ENCODE measurements at regions not wholly inside any gene's neighbourhood (a gene's known extent, or its start where the extent isn't known, plus 50 kb on each side); places are given as distances from the start of the nearest gene placed in this dataset.

GRCh38 chr5:28355831-28356230 is 1317.4 kb upstream of the CDH9 start:
- no peak for DNase-seq (ENCODE audit: low read depth, low spot score)
- Histone ChIP-seq H3K27ac (ENCODE audit: low read depth, low read length) (no peak overlapping the region), H3K4me3 (ENCODE audit: low read depth, low read length) (no peak overlapping the region), H3K27me3 (ENCODE audit: control insufficient read depth, insufficient read depth, low read length) (no peaks in the 10 kb centered on the region), H3K9me3 (ENCODE audit: control insufficient read depth, insufficient read depth, low read length) (no peaks in the 10 kb centered on the region)
- ChIA-PET POLR2A (no interaction called here), CTCF (no interaction called here)
- TF ChIP-seq, protein P1, sequence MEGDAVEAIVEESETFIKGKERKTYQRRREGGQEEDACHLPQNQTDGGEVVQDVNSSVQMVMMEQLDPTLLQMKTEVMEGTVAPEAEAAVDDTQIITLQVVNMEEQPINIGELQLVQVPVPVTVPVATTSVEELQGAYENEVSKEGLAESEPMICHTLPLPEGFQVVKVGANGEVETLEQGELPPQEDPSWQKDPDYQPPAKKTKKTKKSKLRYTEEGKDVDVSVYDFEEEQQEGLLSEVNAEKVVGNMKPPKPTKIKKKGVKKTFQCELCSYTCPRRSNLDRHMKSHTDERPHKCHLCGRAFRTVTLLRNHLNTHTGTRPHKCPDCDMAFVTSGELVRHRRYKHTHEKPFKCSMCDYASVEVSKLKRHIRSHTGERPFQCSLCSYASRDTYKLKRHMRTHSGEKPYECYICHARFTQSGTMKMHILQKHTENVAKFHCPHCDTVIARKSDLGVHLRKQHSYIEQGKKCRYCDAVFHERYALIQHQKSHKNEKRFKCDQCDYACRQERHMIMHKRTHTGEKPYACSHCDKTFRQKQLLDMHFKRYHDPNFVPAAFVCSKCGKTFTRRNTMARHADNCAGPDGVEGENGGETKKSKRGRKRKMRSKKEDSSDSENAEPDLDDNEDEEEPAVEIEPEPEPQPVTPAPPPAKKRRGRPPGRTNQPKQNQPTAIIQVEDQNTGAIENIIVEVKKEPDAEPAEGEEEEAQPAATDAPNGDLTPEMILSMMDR (IDR thresholded peaks at IDR 0.05; ENCODE audit: low read depth, low read length), result no peak

DNA sequence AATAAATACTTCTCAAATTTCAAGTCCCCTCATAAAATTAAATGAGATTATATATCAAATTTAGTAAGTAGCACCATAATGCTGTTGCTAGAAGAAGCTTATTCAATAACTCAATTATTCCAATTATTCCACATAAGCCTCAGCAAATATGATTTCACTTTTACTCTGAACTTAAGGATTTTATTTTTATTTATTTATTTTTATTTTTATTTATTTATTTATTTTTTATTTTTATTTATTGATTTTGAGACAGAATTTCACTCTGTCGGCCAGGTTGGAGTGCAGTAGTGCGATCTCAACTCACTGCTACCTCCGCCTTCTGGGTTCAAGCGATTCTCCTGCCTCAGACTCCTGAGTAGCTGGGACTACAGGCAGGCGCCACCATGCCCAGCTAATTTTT is 1308.3 kb upstream of the CDH9 start:
- peaks cover 12% of the 10 kb centered on the region for H3K9me3 ChIP-seq (ENCODE audit: control insufficient read depth, insufficient read depth, low read length)
- H3K4me3 ChIP-seq (ENCODE audit: low read depth, low read length), result no peak overlapping the region
- TF ChIP-seq, protein P1 (IDR thresholded peaks at IDR 0.05; ENCODE audit: low read depth, low read length), result no peak
- ChIA-PET POLR2A (no interaction called here), CTCF (no interaction called here)
- no peak overlapping the region for H3K27ac ChIP-seq (ENCODE audit: low read depth, low read length)
- DNase-seq (ENCODE audit: low read depth, low spot score), result no peak
- no peaks in the 10 kb centered on the region for H3K27me3 ChIP-seq (ENCODE audit: control insufficient read depth, insufficient read depth, low read length)

- Histone ChIP-seq H3K27me3 (ENCODE audit: control insufficient read depth, insufficient read depth, low read length) (no peaks in the 10 kb centered on the region), H3K27ac (ENCODE audit: low read depth, low read length) (no peak overlapping the region), H3K4me3 (ENCODE audit: low read depth, low read length) (no peak overlapping the region), H3K9me3 (ENCODE audit: control insufficient read depth, insufficient read depth, low read length) (peaks cover 12% of the 10 kb centered on the region)
- no peak for DNase-seq (ENCODE audit: low read depth, low spot score)
- TF ChIP-seq, protein P1 (IDR thresholded peaks at IDR 0.05; ENCODE audit: low read depth, low read length), result no peak
- ChIA-PET CTCF (interaction anchor here (0.6 kb wide), 1 partner anchor 19 kb away, joined by 3 read pairs; no protein-coding TSS in a partner anchor), POLR2A (no interaction called here)
These were observed 1306.5 kb upstream of the CDH9 start for GRCh38 chr5:28344836-28345433.

GRCh38 chr5:28329176-28329575 is 1290.8 kb upstream of the CDH9 start:
- Histone ChIP-seq H3K27me3 (ENCODE audit: control insufficient read depth, insufficient read depth, low read length) (no peaks in the 10 kb centered on the region), H3K27ac (ENCODE audit: low read depth, low read length) (no peak overlapping the region), H3K9me3 (ENCODE audit: control insufficient read depth, insufficient read depth, low read length) (peaks cover 6% of the 10 kb centered on the region; the same call in 1 of the 2 replicates), H3K4me3 (ENCODE audit: low read depth, low read length) (no peak overlapping the region)
- no peak for DNase-seq (ENCODE audit: low read depth, low spot score)
- ChIA-PET CTCF (no interaction called here), POLR2A (no interaction called here)
- TF ChIP-seq, protein P1 (IDR thresholded peaks at IDR 0.05; ENCODE audit: low read depth, low read length), result no peak

DNA sequence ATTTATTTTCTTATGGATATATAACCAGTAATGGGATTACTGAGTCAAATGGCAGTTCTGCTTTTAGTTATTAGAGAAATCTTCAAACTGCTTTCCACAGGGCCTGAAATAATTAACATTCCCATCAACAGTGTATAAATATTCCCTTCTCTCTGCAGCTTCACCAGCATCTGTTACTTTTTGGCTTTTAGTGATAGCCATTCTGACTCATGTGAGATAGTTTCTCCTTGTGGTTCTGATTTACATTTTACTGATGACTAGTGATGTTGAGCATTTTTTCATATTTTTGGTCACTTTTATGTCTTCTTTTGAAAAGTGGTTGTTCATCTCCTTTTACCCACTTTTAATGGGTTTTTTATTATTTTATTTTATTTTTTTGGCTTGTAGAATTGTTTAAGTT is 1290.3 kb upstream of the CDH9 start:
- Histone ChIP-seq H3K9me3 (ENCODE audit: control insufficient read depth, insufficient read depth, low read length) (peaks cover 4% of the 10 kb centered on the region; the same call in 1 of the 2 replicates), H3K4me3 (ENCODE audit: low read depth, low read length) (no peak overlapping the region), H3K27ac (ENCODE audit: low read depth, low read length) (no peak overlapping the region), H3K27me3 (ENCODE audit: control insufficient read depth, insufficient read depth, low read length) (no peaks in the 10 kb centered on the region)
- TF ChIP-seq, protein P1 (IDR thresholded peaks at IDR 0.05; ENCODE audit: low read depth, low read length), result no peak
- ChIA-PET CTCF (no interaction called here), POLR2A (no interaction called here)
- no peak for DNase-seq (ENCODE audit: low read depth, low spot score)
